Osteoblast (primary cell): ENCODE measurements at regions not wholly inside any gene's neighbourhood (a gene's known extent, or its start where the extent isn't known, plus 50 kb on each side); places are given as distances from the start of the nearest gene placed in this dataset.
"Not testable (repeated sequence)": the region's sequence is repeated elsewhere in the genome, so short reads cannot be mapped to it uniquely, and the experiment has no call there.

Source experiments
- DNase-seq: peaks from one replicate; pipeline ENCODE4 v3.0.0; 2011; ENCODE audit warnings: low spot score, mixed read lengths; ENCODE audit not compliant: insufficient read length; ENCODE audit errors: missing footprints
- H2AFZ ChIP-seq: 2 replicates; pipeline ENCODE4 v1.6.0; 2011; ENCODE audit warnings: mild to moderate bottlenecking, low read length
- H3K27ac ChIP-seq: 2 replicates; pipeline ENCODE4 v1.5.1; 2011; ENCODE audit warnings: mild to moderate bottlenecking, low read depth, low read length, moderate library complexity
- H3K27me3 ChIP-seq: 2 replicates; pipeline ENCODE4 v1.6.0; 2012; ENCODE audit warnings: mild to moderate bottlenecking, control low read depth, inconsistent platforms, low read length, moderate library complexity; ENCODE audit not compliant: insufficient read depth
- H3K36me3 ChIP-seq: 2 replicates; pipeline ENCODE4 v1.5.1; 2011; ENCODE audit warnings: mild to moderate bottlenecking, low read length, control low read depth, moderate library complexity; ENCODE audit not compliant: insufficient read depth
- H3K4me1 ChIP-seq: 2 replicates; pipeline ENCODE4 v1.5.1; 2011; ENCODE audit warnings: mild to moderate bottlenecking, low read length, control low read depth, moderate library complexity; ENCODE audit not compliant: insufficient read depth
- H3K4me2 ChIP-seq: 2 replicates; pipeline ENCODE4 v1.6.0; 2011; ENCODE audit warnings: mild to moderate bottlenecking, low read length; ENCODE audit not compliant: insufficient read depth
- H3K4me3 ChIP-seq: fragments of 200-600 bp; sonication (generic); 3 replicates; pipeline ENCODE4 v1.5.1; 2012; ENCODE audit warnings: mild to moderate bottlenecking, low read length, inconsistent platforms; ENCODE audit not compliant: insufficient read depth
- H3K79me2 ChIP-seq: 2 replicates; pipeline ENCODE4 v1.6.0; 2012; ENCODE audit warnings: mild to moderate bottlenecking, low read length, control low read depth, inconsistent platforms; ENCODE audit not compliant: insufficient read depth
- H3K9me3 ChIP-seq: 2 replicates; pipeline ENCODE4 v1.5.1; 2011; ENCODE audit warnings: low read depth, low read length, control low read depth
- H4K20me1 ChIP-seq: 2 replicates; pipeline ENCODE4 v1.6.0; 2012; ENCODE audit warnings: mild to moderate bottlenecking, low read length, control low read depth; ENCODE audit not compliant: insufficient read depth
- TF ChIP-seq, protein P1 (sequence below): IDR thresholded peaks from 2 replicates; pipeline ENCODE4 v1.5.1; 2011; ENCODE audit warnings: mild to moderate bottlenecking, low read depth, low read length, moderate library complexity; ENCODE audit errors: extremely low read depth

DNA sequence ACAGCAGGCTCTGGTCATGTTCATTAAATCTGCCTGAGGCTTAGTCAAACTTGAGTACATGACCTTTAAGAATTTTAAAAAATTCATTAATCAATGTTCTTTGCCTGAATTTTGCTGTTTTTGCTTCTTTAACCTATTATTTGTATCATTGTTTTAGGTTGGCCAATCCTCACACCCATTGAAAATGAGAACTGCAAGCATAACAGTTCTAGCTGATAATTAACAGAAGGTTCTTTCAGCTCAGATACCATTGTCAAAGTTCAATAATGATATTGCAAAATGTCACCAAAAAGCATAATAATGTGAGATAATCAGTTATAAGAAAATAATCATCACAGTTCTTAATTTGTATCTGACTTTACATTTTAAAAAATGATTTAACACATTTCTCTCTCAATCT, 583.1 kb downstream of the TFAP2A start:
- no peak for DNase-seq
- Histone ChIP-seq H3K4me2 (no peak overlapping the region), H3K9me3 (no peaks in the 10 kb centered on the region), H3K4me3 (no peak overlapping the region), H3K79me2 (no peaks in the 10 kb centered on the region), H3K36me3 (no peaks in the 10 kb centered on the region), H2AFZ (no peak overlapping the region), H3K27ac (no peak overlapping the region), H3K27me3 (no peaks in the 10 kb centered on the region), H4K20me1 (no peaks in the 10 kb centered on the region), H3K4me1 (no peaks in the 10 kb centered on the region)
- TF ChIP-seq, protein P1, sequence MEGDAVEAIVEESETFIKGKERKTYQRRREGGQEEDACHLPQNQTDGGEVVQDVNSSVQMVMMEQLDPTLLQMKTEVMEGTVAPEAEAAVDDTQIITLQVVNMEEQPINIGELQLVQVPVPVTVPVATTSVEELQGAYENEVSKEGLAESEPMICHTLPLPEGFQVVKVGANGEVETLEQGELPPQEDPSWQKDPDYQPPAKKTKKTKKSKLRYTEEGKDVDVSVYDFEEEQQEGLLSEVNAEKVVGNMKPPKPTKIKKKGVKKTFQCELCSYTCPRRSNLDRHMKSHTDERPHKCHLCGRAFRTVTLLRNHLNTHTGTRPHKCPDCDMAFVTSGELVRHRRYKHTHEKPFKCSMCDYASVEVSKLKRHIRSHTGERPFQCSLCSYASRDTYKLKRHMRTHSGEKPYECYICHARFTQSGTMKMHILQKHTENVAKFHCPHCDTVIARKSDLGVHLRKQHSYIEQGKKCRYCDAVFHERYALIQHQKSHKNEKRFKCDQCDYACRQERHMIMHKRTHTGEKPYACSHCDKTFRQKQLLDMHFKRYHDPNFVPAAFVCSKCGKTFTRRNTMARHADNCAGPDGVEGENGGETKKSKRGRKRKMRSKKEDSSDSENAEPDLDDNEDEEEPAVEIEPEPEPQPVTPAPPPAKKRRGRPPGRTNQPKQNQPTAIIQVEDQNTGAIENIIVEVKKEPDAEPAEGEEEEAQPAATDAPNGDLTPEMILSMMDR, result no peak

DNA sequence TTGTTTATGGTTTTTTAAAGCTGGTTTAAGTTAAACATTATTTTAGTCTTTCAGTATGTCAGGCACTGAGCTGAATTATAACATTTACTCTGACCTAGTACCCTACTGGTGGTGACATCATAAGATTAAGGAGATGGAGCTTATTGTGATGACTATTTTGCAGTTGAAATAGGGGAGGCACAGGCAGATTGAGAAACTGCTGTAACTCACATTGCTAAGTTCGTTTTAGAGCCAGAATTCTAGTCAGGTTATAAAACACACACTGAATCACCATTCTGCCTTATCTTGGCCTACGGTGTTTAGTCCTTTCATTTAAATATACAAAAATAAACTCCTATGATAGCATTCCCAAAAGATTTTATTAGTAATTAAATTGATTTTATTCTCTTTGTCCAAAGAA, 584.1 kb downstream of the TFAP2A start:
- H2AFZ ChIP-seq, result no peak overlapping the region
- H3K4me2 ChIP-seq, result no peak overlapping the region
- no peak for DNase-seq
- no peaks in the 10 kb centered on the region for H3K9me3 ChIP-seq
- TF ChIP-seq, protein P1, result no peak
- H3K36me3 ChIP-seq, result no peaks in the 10 kb centered on the region
- H3K4me3 ChIP-seq, result no peak overlapping the region
- no peaks in the 10 kb centered on the region for H3K4me1 ChIP-seq
- H4K20me1 ChIP-seq, result no peaks in the 10 kb centered on the region
- no peaks in the 10 kb centered on the region for H3K79me2 ChIP-seq
- no peak overlapping the region for H3K27ac ChIP-seq
- no peaks in the 10 kb centered on the region for H3K27me3 ChIP-seq

DNA sequence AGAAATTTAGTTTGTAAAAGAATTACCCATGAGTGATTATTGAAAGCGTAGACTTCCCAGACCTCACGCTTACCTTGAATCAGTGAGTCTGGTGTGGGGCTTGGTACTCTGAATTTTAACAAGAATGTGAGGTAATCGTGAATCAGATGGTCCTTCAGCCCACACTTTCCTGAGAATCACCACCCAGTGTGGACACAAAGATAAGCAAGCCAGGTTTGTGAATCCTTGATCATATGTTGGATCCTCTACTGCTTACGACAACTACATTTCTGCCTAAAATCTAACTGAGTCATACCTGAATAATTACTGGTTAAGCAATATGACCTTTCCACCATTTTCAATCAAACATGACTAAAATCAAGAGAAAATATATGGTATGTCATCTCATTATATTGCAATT, 589.3 kb downstream of the TFAP2A start:
- no peak for DNase-seq
- H3K27me3 ChIP-seq, result no peaks in the 10 kb centered on the region
- no peaks in the 10 kb centered on the region for H3K79me2 ChIP-seq
- no peak overlapping the region for H3K4me2 ChIP-seq
- no peak overlapping the region for H3K27ac ChIP-seq
- no peaks in the 10 kb centered on the region for H4K20me1 ChIP-seq
- no peak overlapping the region for H3K4me3 ChIP-seq
- peaks cover 2% of the 10 kb centered on the region for H3K9me3 ChIP-seq
- no peaks in the 10 kb centered on the region for H3K36me3 ChIP-seq
- TF ChIP-seq, protein P1, result no peak
- H3K4me1 ChIP-seq, result no peaks in the 10 kb centered on the region
- H2AFZ ChIP-seq, result no peak overlapping the region

DNA sequence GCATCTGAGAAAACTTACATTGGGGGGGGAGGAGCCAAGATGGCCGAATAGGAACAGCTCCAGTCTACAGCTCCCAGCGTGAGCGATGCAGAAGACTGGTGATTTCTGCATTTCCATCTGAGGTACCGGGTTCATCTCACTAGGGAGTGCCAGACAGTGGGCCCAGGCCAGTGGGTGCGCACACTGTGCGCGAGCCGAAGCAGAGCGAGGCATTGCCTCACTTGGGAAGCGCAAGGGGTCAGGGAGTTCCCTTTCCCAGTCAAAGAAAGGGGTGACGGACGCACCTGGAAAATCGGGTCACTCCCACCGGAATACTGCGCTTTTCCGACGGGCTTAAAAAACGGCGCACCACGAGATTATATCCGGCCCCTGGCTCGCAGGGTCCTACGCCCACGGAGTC, 604.1 kb downstream of the TFAP2A start:
- not testable (repeated sequence) for H3K79me2 ChIP-seq, H3K27me3 ChIP-seq, H3K36me3 ChIP-seq, H3K9me3 ChIP-seq, H4K20me1 ChIP-seq, H2AFZ ChIP-seq, H3K4me2 ChIP-seq, H3K4me3 ChIP-seq, H3K4me1 ChIP-seq, DNase-seq, H3K27ac ChIP-seq

DNA sequence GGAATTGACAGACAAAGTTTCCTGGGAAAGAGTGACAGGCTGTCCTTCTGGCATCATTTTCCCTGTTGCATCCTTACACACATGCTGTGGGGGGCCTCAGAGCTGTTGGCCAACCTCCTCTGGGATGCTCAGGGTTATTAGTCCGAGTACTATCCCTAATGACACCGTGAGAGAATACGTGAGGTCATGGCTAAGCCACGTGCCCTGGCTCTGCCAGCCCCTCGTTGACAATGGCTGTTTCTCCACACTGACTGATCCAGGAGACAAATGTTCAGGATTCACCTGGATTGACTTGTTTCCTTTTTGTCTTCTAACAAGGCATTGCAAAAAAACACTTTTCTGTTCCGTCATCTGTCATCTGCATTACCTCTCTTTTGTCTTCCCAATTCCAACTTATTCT, 604.6 kb downstream of the TFAP2A start:
- TF ChIP-seq, protein P1, result no peak
- no peaks in the 10 kb centered on the region for H4K20me1 ChIP-seq
- H3K79me2 ChIP-seq, result no peaks in the 10 kb centered on the region
- DNase-seq, result no peak
- H2AFZ ChIP-seq, result no peak overlapping the region
- no peaks in the 10 kb centered on the region for H3K27me3 ChIP-seq
- H3K36me3 ChIP-seq, result no peaks in the 10 kb centered on the region
- no peak overlapping the region for H3K27ac ChIP-seq
- H3K4me2 ChIP-seq, result no peak overlapping the region
- no peaks in the 10 kb centered on the region for H3K4me1 ChIP-seq
- no peak overlapping the region for H3K4me3 ChIP-seq
- H3K9me3 ChIP-seq, result peaks cover 1% of the 10 kb centered on the region
